VCaP (cell line): ENCODE measurements at regions not wholly inside any gene's neighbourhood (a gene's known extent, or its start where the extent isn't known, plus 50 kb on each side); places are given as distances from the start of the nearest gene placed in this dataset.
"Not testable (repeated sequence)": the region's sequence is repeated elsewhere in the genome, so short reads cannot be mapped to it uniquely, and the experiment has no call there.

Source experiments
- H3K27ac ChIP-seq: fragments of 450-650 bp; 2 replicates; pipeline ENCODE4 v1.5.1; 2017
- CTCF ChIP-seq: fragments of 450-650 bp; conservative IDR thresholded peaks from 2 replicates; pipeline ENCODE4 v1.5.1; 2017; ENCODE audit warnings: mild to moderate bottlenecking, moderate library complexity

GRCh38 chr18:47387864-47388263, 136.4 kb upstream of the SKOR2 start:
- no peak for TF ChIP-seq CTCF
- no peak overlapping the region for H3K27ac ChIP-seq

GRCh38 chr18:47383729-47384128, 132.3 kb upstream of the SKOR2 start:
- no peak for TF ChIP-seq CTCF
- H3K27ac ChIP-seq, result no peak overlapping the region

GRCh38 chr18:47381975-47382570, 130.6 kb upstream of the SKOR2 start:
- no peak overlapping the region for H3K27ac ChIP-seq
- TF ChIP-seq CTCF, result no peak

GRCh38 chr18:47380153-47380552, 128.7 kb upstream of the SKOR2 start:
- H3K27ac ChIP-seq, result no peak overlapping the region
- TF ChIP-seq CTCF, result no peak

- no peak overlapping the region for H3K27ac ChIP-seq
- no peak for TF ChIP-seq CTCF
These were observed 122.0 kb upstream of the SKOR2 start for GRCh38 chr18:47373465-47373864.

- H3K27ac ChIP-seq, result no peak overlapping the region
- no peak for TF ChIP-seq CTCF
These were observed 118.6 kb upstream of the SKOR2 start for GRCh38 chr18:47370052-47370451.

- not testable (repeated sequence) for H3K27ac ChIP-seq
These were observed 102.6 kb upstream of the SKOR2 start for GRCh38 chr18:47354061-47354460.

GRCh38 chr18:47346016-47346415, 94.6 kb upstream of the SKOR2 start:
- no peak overlapping the region for H3K27ac ChIP-seq
- no peak for TF ChIP-seq CTCF
